HepG2 (cell line): ENCODE measurements at regions not wholly inside any gene's neighbourhood (a gene's known extent, or its start where the extent isn't known, plus 50 kb on each side); places are given as distances from the start of the nearest gene placed in this dataset.

ENCODE experiments used
- CTCF ChIP-seq: sonication (generic); formaldehyde crosslinking; IDR thresholded peaks from 2 replicates; pipeline ENCODE4 v1.5.0; 2020; ENCODE audit warnings: mild to moderate bottlenecking, missing genetic modification reagents, moderate library complexity
- HCFC1 ChIP-seq: fragments of 150-350 bp; IDR thresholded peaks from 2 replicates; pipeline ENCODE4 v1.6.1; 2014; ENCODE audit warnings: low read depth, low read length
- NRL ChIP-seq: sonication (generic); formaldehyde crosslinking; IDR thresholded peaks from 2 replicates; pipeline ENCODE4 v1.5.0; 2020; ENCODE audit warnings: missing genetic modification reagents, mild to moderate bottlenecking, moderate library complexity, borderline replicate concordance
- POLR2A ChIP-seq, 2 experiments: IDR thresholded peaks; 2 replicates each; pipeline ENCODE4 v1.6.1; 2011; ENCODE audit warnings: low read depth in 2 of 2, low read length in 2 of 2, mild to moderate bottlenecking in 1 of 2, moderate library complexity in 1 of 2; ENCODE audit not compliant: insufficient read depth in 1 of 2
- POLR2AphosphoS5 ChIP-seq: IDR thresholded peaks from 2 replicates; pipeline ENCODE4 v1.6.1; 2012; ENCODE audit warnings: low read depth, low read length
- RXRA ChIP-seq: sonication (generic); formaldehyde crosslinking; IDR thresholded peaks from 2 replicates; pipeline ENCODE4 v1.5.1; 2020; ENCODE audit warnings: missing genetic modification reagents
- YY1 ChIP-seq: IDR thresholded peaks from 2 replicates; pipeline ENCODE4 v1.6.1; 2011; ENCODE audit warnings: low read length, low read depth, moderate library complexity, mild to moderate bottlenecking; ENCODE audit not compliant: insufficient read depth, insufficient replicate concordance
- ZBTB26 ChIP-seq: IDR thresholded peaks from 2 replicates; pipeline ENCODE4 v1.6.1; 2016; ENCODE audit warnings: missing compliant biosample characterization, missing genetic modification reagents, borderline replicate concordance
- ZNF224 ChIP-seq: sonication (generic); formaldehyde crosslinking; IDR thresholded peaks from 2 replicates; pipeline ENCODE4 v1.5.0; 2020; ENCODE audit warnings: mild to moderate bottlenecking, missing genetic modification reagents

GRCh38 chr20:16147916-16148315 lies 425.3 kb downstream of the KIF16B start:
- no peak for TF ChIP-seq RXRA (CRISPR knock-in tag)
- TF ChIP-seq POLR2A (IDR thresholded peaks at IDR 0.05; ENCODE audit: insufficient read depth in 1 of 2, low read depth in 2 of 2, low read length in 2 of 2): no peak
- no peak for TF ChIP-seq YY1
- no peak for TF ChIP-seq HCFC1
- no peak for TF ChIP-seq ZNF224 (CRISPR knock-in tag)
- TF ChIP-seq POLR2AphosphoS5: no peak
- TF ChIP-seq NRL (CRISPR knock-in tag): no peak
- TF ChIP-seq ZBTB26 (CRISPR knock-in tag): no peak
- TF ChIP-seq CTCF (CRISPR knock-in tag): no peak
